ENCODE measurements at regions not wholly inside any gene's neighbourhood (a gene's known extent, or its start where the extent isn't known, plus 50 kb on each side); places are given as distances from the start of the nearest gene placed in this dataset.

GRCh38 chr7:11290863-11291262, 317.2 kb downstream of the PHF14 start:
- no peak for TF ChIP-seq CREB5 (CRISPR knock-in tag; IDR thresholded peaks at IDR 0.05; ENCODE audit: low read depth)
- TF ChIP-seq ZNF8 (CRISPR knock-in tag; IDR thresholded peaks at IDR 0.05), result no peak
- no peak for TF ChIP-seq PPARA (CRISPR knock-in tag; IDR thresholded peaks at IDR 0.05; ENCODE audit: borderline replicate concordance)
- TF ChIP-seq ISL1 (CRISPR knock-in tag; IDR thresholded peaks at IDR 0.05), result no peak
- TF ChIP-seq OSR1 (CRISPR knock-in tag; IDR thresholded peaks at IDR 0.05), result no peak
- TF ChIP-seq TOX (CRISPR knock-in tag; IDR thresholded peaks at IDR 0.05; ENCODE audit: borderline replicate concordance), result no peak
- no peak for TF ChIP-seq TCF4 (CRISPR knock-in tag; IDR thresholded peaks at IDR 0.05; ENCODE audit: borderline replicate concordance)
- TF ChIP-seq RARB (CRISPR knock-in tag; IDR thresholded peaks at IDR 0.05), result no peak

Data from SK-N-SH treated with all-trans-retinoic acid at 6 μM for 48 hours (cell line).